GM12878 (cell line): ENCODE measurements at regions not wholly inside any gene's neighbourhood (a gene's known extent, or its start where the extent isn't known, plus 50 kb on each side); places are given as distances from the start of the nearest gene placed in this dataset.
A peak's percentile ranks its signal among the peaks of the same experiment; 100 is the strongest.

Experiments used
- ATAC-seq: fragments of 200-7000 bp; cut with Tn5 transposase; 3 replicates; pipeline ENCODE4 v1.9.1; 2020; ENCODE audit warnings: mild to moderate bottlenecking, moderate library complexity
- BruUV-seq: library from RNA; stranded (reverse); fragments of 400-500 nt; replicated peaks from 2 replicates; lab custom pipeline; 2021; lab: Mats Ljungman, UMichigan
- CTCF ChIA-PET: fragments of 300-600 bp; sonication (Branson Sonifier 250); formaldehyde crosslinking; extraction: SDS; loops from one replicate; lab custom pipeline; 2021; ENCODE audit warnings: inconsistent platforms; lab: Yijun Ruan, JAX
- POLR2A ChIA-PET: fragments of 350-600 bp; formaldehyde crosslinking; extraction: SDS; loops from one replicate; lab custom pipeline; 2021; ENCODE audit warnings: inconsistent platforms; lab: Charles Lee
- RAD21 ChIA-PET: fragments of 300-600 bp; sonication (Branson Sonifier 250); formaldehyde crosslinking; loops from one replicate; lab custom pipeline; 2023; ENCODE audit warnings: antibody characterized with exemption; ENCODE audit not compliant: unreplicated experiment; lab: Charles Lee
- SMC1A ChIA-PET: fragments of 300-600 bp; sonication (Branson Sonifier 250); formaldehyde crosslinking; loops from one replicate; lab custom pipeline; 2023; ENCODE audit not compliant: unreplicated experiment, uncharacterized antibody; lab: Charles Lee
- DNase-seq: peaks from one replicate; pipeline ENCODE4 v3.0.0-alpha.2; 2011; ENCODE audit warnings: low read depth, low spot score
- FAIRE-seq: peaks from 3 replicates; lab custom pipeline; 2011; peaks lifted over from hg19 to GRCh38; lab: Jason Lieb, UNC
- H2AFZ ChIP-seq: 2 replicates; pipeline ENCODE4 v1.6.0; 2011; ENCODE audit warnings: low read depth, low read length, control low read depth; ENCODE audit not compliant: control insufficient read depth
- H3K27ac ChIP-seq: 2 replicates; pipeline ENCODE4 v1.5.1; 2011; ENCODE audit warnings: control low read depth; ENCODE audit not compliant: control insufficient read depth, insufficient read depth
- H3K27me3 ChIP-seq, 2 experiments: replicated peaks in 1 of 2; 2 replicates each; pipeline versions ENCODE4 v1.6.0 to v1.6.1; 2011; ENCODE audit warnings: low read length in 1 of 2; ENCODE audit not compliant: control insufficient read depth in 2 of 2, insufficient read depth in 2 of 2
- H3K36me3 ChIP-seq, 2 experiments: 2 replicates each; pipeline ENCODE4 v1.5.1; 2011; ENCODE audit warnings: low read length in 1 of 2; ENCODE audit not compliant: control insufficient read depth in 2 of 2, insufficient read depth in 2 of 2
- H3K4me1 ChIP-seq: 2 replicates; pipeline ENCODE4 v1.6.1; 2011; ENCODE audit warnings: mild to moderate bottlenecking, low read length, moderate library complexity, mixed read lengths; ENCODE audit not compliant: control insufficient read depth, insufficient read depth
- H3K4me2 ChIP-seq: 2 replicates; pipeline ENCODE4 v1.6.0; 2011; ENCODE audit warnings: control low read depth; ENCODE audit not compliant: control insufficient read depth, insufficient read depth
- H3K4me3 ChIP-seq: fragments of 200-600 bp; sonication (generic); 2 replicates; pipeline ENCODE4 v1.5.1; 2016
- H3K79me2 ChIP-seq: 2 replicates; pipeline ENCODE4 v1.6.0; 2011; ENCODE audit warnings: low read length; ENCODE audit not compliant: control insufficient read depth, insufficient read depth
- H3K9ac ChIP-seq: 2 replicates; pipeline ENCODE4 v1.8.0; 2011; ENCODE audit warnings: low read length, control low read depth, mixed read lengths; ENCODE audit not compliant: control insufficient read depth, insufficient read depth
- H3K9me3 ChIP-seq: replicated peaks from 3 replicates; pipeline ENCODE4 v1.5.1; 2011; ENCODE audit warnings: mild to moderate bottlenecking, low read length; ENCODE audit not compliant: control insufficient read depth, insufficient read depth
- H4K20me1 ChIP-seq: 2 replicates; pipeline ENCODE4 v1.6.0; 2011; ENCODE audit not compliant: control insufficient read depth, insufficient read depth
- ATF2 ChIP-seq: IDR thresholded peaks from 2 replicates; pipeline ENCODE4 v1.6.1; 2012; ENCODE audit warnings: low read length, inconsistent platforms
- CEBPB ChIP-seq, 2 experiments: fragments of 150-350 bp in 1 of 2; IDR thresholded peaks; 2 replicates each; pipeline ENCODE4 v1.6.1; 2012 to 2014; ENCODE audit warnings: low read depth in 2 of 2, low read length in 2 of 2, borderline replicate concordance in 1 of 2, inconsistent platforms in 1 of 2
- GABPA ChIP-seq: IDR thresholded peaks from 2 replicates; pipeline ENCODE4 v1.6.1; 2014; ENCODE audit warnings: antibody characterized with exemption, low read depth, mild to moderate bottlenecking, inconsistent platforms
- IRF4 ChIP-seq: IDR thresholded peaks from 2 replicates; pipeline ENCODE4 v1.6.1; 2011; ENCODE audit warnings: low read depth, low read length
- JUNB ChIP-seq: IDR thresholded peaks from 2 replicates; pipeline ENCODE4 v1.6.1; 2016; ENCODE audit warnings: antibody characterized with exemption, mild to moderate bottlenecking
- MEF2B ChIP-seq: fragments of 450-650 bp; IDR thresholded peaks from 2 replicates; pipeline ENCODE4 v1.6.1; 2018; ENCODE audit warnings: mild to moderate bottlenecking, moderate library complexity; ENCODE audit not compliant: partially characterized antibody, poor library complexity, severe bottlenecking
- MYC ChIP-seq: IDR thresholded peaks from 2 replicates; pipeline ENCODE4 v1.6.1; 2011; ENCODE audit warnings: mild to moderate bottlenecking, low read length, moderate library complexity, inconsistent platforms; ENCODE audit not compliant: insufficient read depth, insufficient replicate concordance, insufficient read length, severe bottlenecking
- NRF1 ChIP-seq: conservative IDR thresholded peaks from 2 replicates; pipeline ENCODE4 v1.6.1; 2011; ENCODE audit warnings: mild to moderate bottlenecking, low read depth, low read length, improper control_type of control experiment
- PKNOX1 ChIP-seq: fragments of 450-650 bp; IDR thresholded peaks from 2 replicates; pipeline ENCODE4 v1.6.1; 2016; ENCODE audit warnings: mild to moderate bottlenecking
- PML ChIP-seq: IDR thresholded peaks from 2 replicates; pipeline ENCODE4 v1.6.1; 2012; ENCODE audit warnings: low read length, inconsistent platforms
- WGBS: methylation state at CpG from one replicate; pipeline ENCODE4 v1.1.6; 2016; ENCODE audit warnings: low lambda C conversion rate; ENCODE audit not compliant: insufficient replicate concordance, insufficient coverage; ENCODE audit errors: missing lambda C conversion rate; 5-methylcytosine and 5-hydroxymethylcytosine counted together
- in situ Hi-C: fragments of 300-500 bp; cut with MboI; formaldehyde crosslinking; loops from 9 replicates; pipeline ENCODE4 v1.14.3; 2018; ENCODE audit warnings: mixed read lengths
- intact Hi-C: fragments of 100-400 bp; cut with micrococcal nuclease; formaldehyde crosslinking; loops from one replicate; pipeline ENCODE4 v1.14.2; 2022; ENCODE audit not compliant: unreplicated experiment

GRCh38 chr3:175879417-175879816 is 1020.3 kb downstream of the NAALADL2 start (continued):
- no peak for TF ChIP-seq CEBPB (IDR thresholded peaks at IDR 0.05; ENCODE audit: borderline replicate concordance in 1 of 2, low read depth in 2 of 2, low read length in 2 of 2)
- TF ChIP-seq PKNOX1 = no peak
- no peak for TF ChIP-seq GABPA
- TF ChIP-seq NRF1 = no peak
- no peak for TF ChIP-seq ATF2
- TF ChIP-seq MYC = no peak
- TF ChIP-seq PML = no peak

GRCh38 chr3:175869404-175869803 is 1010.3 kb downstream of the NAALADL2 start:
- ChIA-PET SMC1A (interaction anchor here (0.5 kb wide), 1 partner anchor 316 kb away, joined by 3 read pairs; no protein-coding TSS in a partner anchor), CTCF (no interaction called here), RAD21 (no interaction called here), POLR2A (interaction anchor here (0.5 kb wide), 1 partner anchor 520 kb away, joined by 3 read pairs; no protein-coding TSS in a partner anchor)
- Histone ChIP-seq H3K4me2 (no peak overlapping the region), H4K20me1 (no peaks in the 10 kb centered on the region), H3K79me2 (no peaks in the 10 kb centered on the region), H3K4me3 (no peak overlapping the region), H3K27me3 (no peaks in the 10 kb centered on the region), H2AFZ (no peak overlapping the region), H3K36me3 (no peaks in the 10 kb centered on the region), H3K27ac (no peak overlapping the region), H3K9ac (no peak overlapping the region), H3K4me1 (no peaks in the 10 kb centered on the region), H3K9me3 (no peaks in the 10 kb centered on the region)
- BruUV-seq = no TSS peak
- in situ Hi-C loops = no loop called here
- intact Hi-C loops = no loop called here
- FAIRE-seq (no peak), DNase-seq (no peak), ATAC-seq (peak; percentile 65)
- TF ChIP-seq JUNB = peak; percentile 36
- peak; percentile 39; the same call in 1 of the 2 replicates for TF ChIP-seq IRF4
- TF ChIP-seq MEF2B = no peak
- WGBS = 5% methylated on average over 1 of the region's 1 CpG
